ENCODE measurements at regions not wholly inside any gene's neighbourhood (a gene's known extent, or its start where the extent isn't known, plus 50 kb on each side); places are given as distances from the start of the nearest gene placed in this dataset.

DNA sequence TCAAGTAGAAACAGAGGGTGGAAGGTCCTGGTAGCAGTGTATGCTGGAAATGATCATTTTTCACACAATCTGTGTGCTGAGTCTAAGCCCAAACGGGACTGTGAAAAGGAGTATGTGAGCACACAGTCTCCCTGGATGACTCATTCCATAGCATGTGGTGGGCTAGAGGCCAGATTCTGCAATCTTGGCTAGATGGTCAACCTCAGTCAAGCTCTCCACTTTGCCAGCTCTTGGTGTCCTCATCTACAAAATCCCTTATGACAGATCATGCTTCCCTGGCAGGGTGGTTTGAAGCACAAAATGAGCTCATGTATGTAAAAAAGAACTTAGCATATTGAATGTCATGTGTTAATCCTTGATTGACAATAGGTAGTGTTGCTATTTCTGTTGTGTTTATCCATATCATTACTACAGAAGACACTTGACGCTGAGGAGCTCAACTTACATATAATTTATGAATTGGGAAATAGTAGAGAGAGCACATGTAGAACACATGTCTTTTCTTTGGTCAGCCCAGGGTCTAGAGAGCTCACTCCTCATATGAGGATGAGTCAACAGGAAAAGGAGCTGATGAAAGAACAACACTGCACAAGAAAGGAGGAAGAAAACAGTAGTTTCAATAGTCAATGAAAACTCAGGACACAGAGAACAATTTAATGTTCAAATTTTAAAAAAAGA lies 517.5 kb downstream of the BCL11B start:
- Histone ChIP-seq H3K4me1 (ENCODE audit: control insufficient read depth in 1 of 2, low read depth in 2 of 2) (no peaks in the 10 kb centered on the region), H3K36me3 (no peaks in the 10 kb centered on the region), H3K4me3 (no peak overlapping the region), H3K9me3 (no peaks in the 10 kb centered on the region), H3K27ac (no peak overlapping the region), H3K27me3 (replicated peaks; ENCODE audit: insufficient read depth) (no peaks in the 10 kb centered on the region)
- DNase-seq (ENCODE audit: low spot score) (no peak), ATAC-seq (ENCODE audit: insufficient number of reproducible peaks, low FRiP score, low read depth) (no peak)
- TF ChIP-seq, protein P1, sequence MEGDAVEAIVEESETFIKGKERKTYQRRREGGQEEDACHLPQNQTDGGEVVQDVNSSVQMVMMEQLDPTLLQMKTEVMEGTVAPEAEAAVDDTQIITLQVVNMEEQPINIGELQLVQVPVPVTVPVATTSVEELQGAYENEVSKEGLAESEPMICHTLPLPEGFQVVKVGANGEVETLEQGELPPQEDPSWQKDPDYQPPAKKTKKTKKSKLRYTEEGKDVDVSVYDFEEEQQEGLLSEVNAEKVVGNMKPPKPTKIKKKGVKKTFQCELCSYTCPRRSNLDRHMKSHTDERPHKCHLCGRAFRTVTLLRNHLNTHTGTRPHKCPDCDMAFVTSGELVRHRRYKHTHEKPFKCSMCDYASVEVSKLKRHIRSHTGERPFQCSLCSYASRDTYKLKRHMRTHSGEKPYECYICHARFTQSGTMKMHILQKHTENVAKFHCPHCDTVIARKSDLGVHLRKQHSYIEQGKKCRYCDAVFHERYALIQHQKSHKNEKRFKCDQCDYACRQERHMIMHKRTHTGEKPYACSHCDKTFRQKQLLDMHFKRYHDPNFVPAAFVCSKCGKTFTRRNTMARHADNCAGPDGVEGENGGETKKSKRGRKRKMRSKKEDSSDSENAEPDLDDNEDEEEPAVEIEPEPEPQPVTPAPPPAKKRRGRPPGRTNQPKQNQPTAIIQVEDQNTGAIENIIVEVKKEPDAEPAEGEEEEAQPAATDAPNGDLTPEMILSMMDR (IDR thresholded peaks at IDR 0.05) = no peak

DNA sequence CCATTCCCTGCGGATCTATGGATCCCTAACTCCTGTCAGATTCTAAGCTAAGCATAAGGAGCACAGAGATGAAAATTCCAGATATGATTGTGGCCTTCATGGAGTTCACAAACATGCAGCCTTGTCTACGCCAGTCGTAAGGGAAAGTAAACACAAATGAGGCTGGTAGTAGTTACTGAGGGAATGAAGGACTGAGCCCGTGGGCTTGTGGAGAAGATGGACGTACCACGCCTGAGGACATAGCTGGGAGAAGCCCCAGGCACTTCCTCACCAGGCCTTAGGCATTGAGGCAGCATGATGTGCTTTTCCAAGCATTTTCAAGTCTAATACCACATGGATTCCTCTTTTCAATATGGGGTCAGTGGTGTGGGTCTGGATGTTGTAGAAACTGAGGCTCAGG lies 515.2 kb downstream of the BCL11B start:
- H3K36me3 ChIP-seq = no peaks in the 10 kb centered on the region
- H3K4me3 ChIP-seq = no peak overlapping the region
- H3K9me3 ChIP-seq = no peaks in the 10 kb centered on the region
- no peak for DNase-seq (ENCODE audit: low spot score)
- TF ChIP-seq, protein P1 (IDR thresholded peaks at IDR 0.05) = no peak
- H3K27me3 ChIP-seq (replicated peaks; ENCODE audit: insufficient read depth) = no peaks in the 10 kb centered on the region
- no peak overlapping the region for H3K27ac ChIP-seq
- ATAC-seq (ENCODE audit: insufficient number of reproducible peaks, low FRiP score, low read depth) = no peak
- H3K4me1 ChIP-seq (ENCODE audit: control insufficient read depth in 1 of 2, low read depth in 2 of 2) = no peaks in the 10 kb centered on the region

DNA sequence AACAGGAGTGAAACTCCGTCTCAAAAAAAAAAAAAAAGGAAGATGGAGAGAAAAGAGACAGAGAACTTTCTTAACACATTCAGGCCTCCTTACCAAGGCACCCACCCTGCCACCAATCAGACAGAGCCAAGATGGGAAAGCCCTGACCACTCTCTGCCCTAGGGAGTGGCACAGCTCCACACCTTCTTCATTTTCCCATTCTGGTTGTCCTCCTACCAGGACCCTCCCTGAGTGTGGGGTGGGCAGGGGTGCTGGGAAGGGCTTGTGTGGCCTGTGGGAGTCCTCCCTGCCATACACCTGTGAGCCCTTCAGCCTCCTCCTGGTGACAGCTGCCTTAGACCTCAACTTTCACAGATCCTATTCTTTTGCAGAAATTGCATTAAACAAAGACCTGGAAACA lies 513.6 kb downstream of the BCL11B start:
- Histone ChIP-seq H3K4me1 (ENCODE audit: control insufficient read depth in 1 of 2, low read depth in 2 of 2) (no peaks in the 10 kb centered on the region), H3K9me3 (peaks cover 3% of the 10 kb centered on the region), H3K27ac (no peak overlapping the region), H3K27me3 (replicated peaks; ENCODE audit: insufficient read depth) (no peaks in the 10 kb centered on the region), H3K36me3 (no peaks in the 10 kb centered on the region), H3K4me3 (no peak overlapping the region)
- TF ChIP-seq, protein P1 (IDR thresholded peaks at IDR 0.05) = no peak
- no peak for DNase-seq (ENCODE audit: low spot score)
- ATAC-seq (ENCODE audit: insufficient number of reproducible peaks, low FRiP score, low read depth) = no peak

DNA sequence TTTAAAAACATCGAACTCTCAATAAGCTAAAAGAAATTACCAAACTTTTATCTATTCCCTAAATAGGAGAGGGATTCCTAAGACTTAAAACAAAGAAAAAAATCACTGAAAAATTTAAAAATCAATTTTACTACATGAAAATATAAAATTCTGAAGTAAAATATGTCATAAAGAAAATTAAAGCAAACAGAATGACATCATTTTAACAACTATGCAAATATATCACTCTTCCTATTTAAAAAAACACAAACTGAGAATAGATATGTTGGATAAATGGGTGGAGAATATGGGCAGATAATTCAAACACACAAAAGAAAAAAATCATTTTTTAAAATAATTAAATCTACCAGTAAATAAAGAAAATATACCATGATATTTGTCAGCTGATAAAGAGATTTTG lies 510.0 kb downstream of the BCL11B start:
- ATAC-seq (ENCODE audit: insufficient number of reproducible peaks, low FRiP score, low read depth) (no peak), DNase-seq (ENCODE audit: low spot score) (no peak)
- H3K4me3 ChIP-seq = no peak overlapping the region
- TF ChIP-seq, protein P1 (IDR thresholded peaks at IDR 0.05) = no peak
- H3K9me3 ChIP-seq = peaks cover 9% of the 10 kb centered on the region
- no peaks in the 10 kb centered on the region for H3K4me1 ChIP-seq (ENCODE audit: control insufficient read depth in 1 of 2, low read depth in 2 of 2)
- H3K27me3 ChIP-seq (replicated peaks; ENCODE audit: insufficient read depth) = no peaks in the 10 kb centered on the region
- no peak overlapping the region for H3K27ac ChIP-seq
- no peaks in the 10 kb centered on the region for H3K36me3 ChIP-seq

DNA sequence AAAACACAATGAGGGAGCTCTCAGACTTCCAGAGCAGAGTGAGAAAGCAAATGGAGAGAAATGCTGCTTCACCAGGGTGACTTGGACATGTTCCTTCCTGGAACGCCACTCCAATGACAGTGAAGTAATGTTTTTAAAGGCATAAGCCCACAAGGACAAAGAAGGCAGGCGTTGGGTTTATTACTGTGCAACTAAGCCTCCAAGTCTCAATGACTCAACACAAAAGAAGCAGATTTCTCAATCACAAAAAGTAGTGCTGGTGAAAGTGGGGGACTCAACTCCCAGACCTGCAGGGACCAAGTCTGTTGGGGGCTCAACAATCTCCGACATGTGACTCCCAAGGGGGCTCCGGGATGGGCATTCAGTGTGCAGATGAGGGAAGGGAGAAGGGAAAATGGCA lies 505.2 kb downstream of the BCL11B start:
- ATAC-seq (ENCODE audit: insufficient number of reproducible peaks, low FRiP score, low read depth) (no peak), DNase-seq (ENCODE audit: low spot score) (no peak)
- H3K9me3 ChIP-seq = peaks cover 9% of the 10 kb centered on the region
- H3K27me3 ChIP-seq (replicated peaks; ENCODE audit: insufficient read depth) = no peaks in the 10 kb centered on the region
- no peak overlapping the region for H3K27ac ChIP-seq
- H3K4me3 ChIP-seq = no peak overlapping the region
- TF ChIP-seq, protein P1 (IDR thresholded peaks at IDR 0.05) = no peak
- H3K36me3 ChIP-seq = no peaks in the 10 kb centered on the region
- no peaks in the 10 kb centered on the region for H3K4me1 ChIP-seq (ENCODE audit: control insufficient read depth in 1 of 2, low read depth in 2 of 2)
